ENCODE measurements at regions not wholly inside any gene's neighbourhood (a gene's known extent, or its start where the extent isn't known, plus 50 kb on each side); places are given as distances from the start of the nearest gene placed in this dataset.

- DNase-seq, result no peak
- peak overlapping the region; percentile 61 for H3K4me3 Mint-ChIP-seq
- peaks cover 43% of the 10 kb centered on the region for H3K4me1 Mint-ChIP-seq (ENCODE audit: low read depth)
- peak overlapping the region; percentile 75 for H3K27ac Mint-ChIP-seq
- H3K9me3 Mint-ChIP-seq, result peaks cover 14% of the 10 kb centered on the region
- ChIA-PET POLR2A (interaction anchor here (1.2 to 2.7 kb wide), 2 partner anchors 12 to 61 kb away, joined by 4 to 11 read pairs; no protein-coding TSS in a partner anchor), CTCF (interaction anchor here (1.2 to 1.3 kb wide), 2 partner anchors 10 to 62 kb away, joined by 3 to 4 read pairs; no protein-coding TSS in a partner anchor)
- H3K27me3 Mint-ChIP-seq, result no peaks in the 10 kb centered on the region
- intact Hi-C loops (cut with micrococcal nuclease), result loop anchor here (1.0 to 5.0 kb wide), 6 partner anchors 13 to 294 kb away; partner anchors contain the start of gene C2CD5
- peaks cover 6% of the 10 kb centered on the region for H3K36me3 Mint-ChIP-seq
Observed at GRCh38 chr12:22396735-22397134, 62.2 kb upstream of the ST8SIA1 start.

- Mint-ChIP-seq H3K27me3 (no peaks in the 10 kb centered on the region), H3K9me3 (peaks cover 16% of the 10 kb centered on the region), H3K4me3 (peak overlapping the region; percentile 61), H3K27ac (peak overlapping the region; percentile 75), H3K36me3 (peaks cover 6% of the 10 kb centered on the region), H3K4me1 (ENCODE audit: low read depth) (peaks cover 43% of the 10 kb centered on the region)
- CTCF ChIA-PET, result interaction anchor here (1.2 to 1.3 kb wide), 2 partner anchors 11 to 61 kb away, joined by 3 to 4 read pairs; no protein-coding TSS in a partner anchor
- POLR2A ChIA-PET, result interaction anchor here (1.2 to 2.7 kb wide), 2 partner anchors 13 to 61 kb away, joined by 4 to 11 read pairs; no protein-coding TSS in a partner anchor
- intact Hi-C loops (cut with micrococcal nuclease), result loop anchor here (1.0 to 5.0 kb wide), 5 partner anchors 13 to 294 kb away; partner anchors contain the start of gene C2CD5
- DNase-seq, result peak; percentile 37
Observed at GRCh38 chr12:22396253-22396652, 61.7 kb upstream of the ST8SIA1 start.

DNA sequence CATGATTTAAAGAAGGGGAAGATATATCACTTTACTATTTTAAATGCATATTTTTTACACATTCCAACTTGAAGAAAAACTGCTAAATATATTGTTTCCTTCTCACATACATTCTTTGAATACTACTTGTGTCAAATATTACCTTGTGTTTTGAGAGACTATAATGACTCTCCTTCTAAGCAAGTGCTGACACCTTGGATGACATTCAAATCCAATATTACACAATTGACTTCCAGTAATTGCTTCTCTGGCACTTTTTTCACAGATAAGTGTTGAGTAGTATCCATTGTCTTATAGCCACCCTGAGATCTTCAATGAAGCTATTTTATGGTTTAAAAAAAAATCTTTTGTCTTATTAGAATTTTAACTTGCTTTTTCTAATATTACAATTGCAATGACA, 61.2 kb upstream of the ST8SIA1 start:
- CTCF ChIA-PET, result interaction anchor here (1.2 to 1.3 kb wide), 2 partner anchors 11 to 60 kb away, joined by 3 to 4 read pairs; no protein-coding TSS in a partner anchor
- Mint-ChIP-seq H3K4me3 (no peak overlapping the region), H3K27me3 (no peaks in the 10 kb centered on the region), H3K4me1 (ENCODE audit: low read depth) (peaks cover 43% of the 10 kb centered on the region), H3K36me3 (peaks cover 3% of the 10 kb centered on the region), H3K9me3 (peaks cover 22% of the 10 kb centered on the region), H3K27ac (no peak overlapping the region)
- intact Hi-C loops (cut with micrococcal nuclease), result loop anchor here (1.0 to 5.0 kb wide), 5 partner anchors 14 to 293 kb away; partner anchors contain the start of gene C2CD5
- POLR2A ChIA-PET, result interaction anchor here (1.2 to 2.7 kb wide), 2 partner anchors 13 to 60 kb away, joined by 4 to 11 read pairs; no protein-coding TSS in a partner anchor
- DNase-seq, result no peak

All from activated CD4-positive, alpha-beta memory T cell treated with anti-CD3 and anti-CD28 coated beads for 36 hours (primary cell).